Hepatocyte (in vitro differentiated cells): ENCODE measurements at regions not wholly inside any gene's neighbourhood (a gene's known extent, or its start where the extent isn't known, plus 50 kb on each side); places are given as distances from the start of the nearest gene placed in this dataset.

Experiments
- DNase-seq: peaks from one replicate; pipeline ENCODE4 v3.0.0-alpha.2; 2016; ENCODE audit warnings: low spot score
- H2AFZ ChIP-seq: fragments of 200-600 bp; sonication (generic); 2 replicates; pipeline ENCODE4 v1.6.0; 2016; ENCODE audit warnings: antibody characterized with exemption, mild to moderate bottlenecking
- H3K27ac ChIP-seq: fragments of 200-600 bp; sonication (generic); 2 replicates; pipeline ENCODE4 v1.5.1; 2016; ENCODE audit warnings: mild to moderate bottlenecking
- H3K27me3 ChIP-seq: fragments of 200-600 bp; sonication (generic); 2 replicates; pipeline ENCODE4 v1.6.1; 2016
- H3K36me3 ChIP-seq: fragments of 200-600 bp; sonication (generic); replicated peaks from 2 replicates; pipeline ENCODE4 v1.5.1; 2016; ENCODE audit warnings: low read depth; ENCODE audit not compliant: insufficient read depth
- H3K4me1 ChIP-seq: fragments of 200-600 bp; sonication (generic); 2 replicates; pipeline ENCODE4 v1.5.1; 2016; ENCODE audit warnings: mild to moderate bottlenecking, moderate library complexity; ENCODE audit not compliant: insufficient read depth
- H3K4me2 ChIP-seq: fragments of 200-600 bp; sonication (generic); 2 replicates; pipeline ENCODE4 v1.6.0; 2016
- H3K4me3 ChIP-seq: fragments of 200-600 bp; sonication (generic); 2 replicates; pipeline ENCODE4 v1.5.1; 2016; ENCODE audit warnings: mild to moderate bottlenecking
- H3K79me2 ChIP-seq: fragments of 200-600 bp; sonication (generic); 2 replicates; pipeline ENCODE4 v1.6.0; 2017; ENCODE audit warnings: mild to moderate bottlenecking
- H3K9me2 ChIP-seq: fragments of 200-600 bp; sonication (generic); replicated peaks from 2 replicates; pipeline ENCODE4 v1.6.0; 2017; ENCODE audit warnings: mild to moderate bottlenecking; ENCODE audit not compliant: insufficient read depth
- H3K9me3 ChIP-seq: fragments of 200-600 bp; sonication (generic); 2 replicates; pipeline ENCODE4 v1.5.1; 2016; ENCODE audit warnings: low read depth, mild to moderate bottlenecking
- H4K20me1 ChIP-seq: fragments of 200-600 bp; sonication (generic); 2 replicates; pipeline ENCODE4 v1.6.0; 2016; ENCODE audit warnings: mild to moderate bottlenecking; ENCODE audit not compliant: insufficient read depth, poor library complexity, severe bottlenecking
- EZH2 ChIP-seq: fragments of 200-600 bp; sonication (generic); IDR thresholded peaks from 2 replicates; pipeline ENCODE4 v1.6.1; 2016; ENCODE audit warnings: antibody characterized with exemption, mild to moderate bottlenecking, borderline replicate concordance
- EZH2phosphoT487 ChIP-seq: fragments of 200-600 bp; sonication (generic); IDR thresholded peaks from one replicate; pipeline ENCODE4 v1.6.1; 2018; ENCODE audit warnings: antibody characterized with exemption, mild to moderate bottlenecking, low read depth, moderate library complexity; ENCODE audit not compliant: unreplicated experiment, severe bottlenecking
- WGBS: methylation state at CpG from one replicate; pipeline ENCODE4 v1.1.6; 2016; ENCODE audit warnings: low lambda C conversion rate; ENCODE audit errors: missing lambda C conversion rate; 5-methylcytosine and 5-hydroxymethylcytosine counted together
- TF ChIP-seq, protein P1 (sequence below): fragments of 200-600 bp; sonication (generic); IDR thresholded peaks from 2 replicates; pipeline ENCODE4 v1.5.1; 2016; ENCODE audit warnings: antibody characterized with exemption, mild to moderate bottlenecking; ENCODE audit not compliant: poor library complexity

DNA sequence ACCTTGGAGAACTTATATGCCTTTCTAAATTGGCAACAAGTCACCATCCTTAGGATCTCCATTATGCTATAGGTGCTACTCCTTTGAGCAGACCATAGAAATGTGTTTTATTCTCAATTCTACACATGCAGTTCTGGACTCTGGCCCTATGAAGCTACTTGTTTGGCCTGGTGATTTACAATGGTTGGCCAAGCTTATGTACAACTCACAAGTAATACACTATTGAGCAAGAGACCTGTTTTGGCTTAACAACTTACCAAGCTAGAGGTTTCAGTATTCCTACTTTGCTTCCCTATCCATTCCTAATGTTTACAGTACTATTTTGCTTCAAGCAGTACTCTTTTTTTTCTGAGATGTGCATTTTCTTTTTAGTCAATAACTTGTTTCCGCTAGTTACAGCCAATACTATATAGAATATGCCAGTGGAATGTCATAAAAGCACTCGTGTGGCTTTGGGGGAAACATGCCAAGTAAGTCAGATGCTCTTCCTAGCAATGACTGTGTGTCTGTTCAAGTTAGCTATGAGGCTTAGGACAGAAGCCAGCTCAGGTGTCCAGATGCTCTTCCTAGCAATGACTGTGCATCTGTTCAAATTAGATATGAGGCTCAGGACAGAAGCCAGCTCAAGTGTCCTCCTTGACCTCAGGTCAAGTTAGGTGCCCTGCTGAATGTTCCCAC is 174.9 kb upstream of the SEMA6D start:
- Histone ChIP-seq H3K36me3 (no peaks in the 10 kb centered on the region), H3K27me3 (no peaks in the 10 kb centered on the region), H3K79me2 (no peaks in the 10 kb centered on the region), H3K9me2 (no peaks in the 10 kb centered on the region), H4K20me1 (no peaks in the 10 kb centered on the region), H2AFZ (no peak overlapping the region), H3K9me3 (no peaks in the 10 kb centered on the region), H3K4me2 (no peak overlapping the region), H3K4me3 (no peak overlapping the region), H3K27ac (no peak overlapping the region), H3K4me1 (no peaks in the 10 kb centered on the region)
- WGBS = 79% methylated on average over 2 of the region's 2 CpGs
- TF ChIP-seq, protein P1, sequence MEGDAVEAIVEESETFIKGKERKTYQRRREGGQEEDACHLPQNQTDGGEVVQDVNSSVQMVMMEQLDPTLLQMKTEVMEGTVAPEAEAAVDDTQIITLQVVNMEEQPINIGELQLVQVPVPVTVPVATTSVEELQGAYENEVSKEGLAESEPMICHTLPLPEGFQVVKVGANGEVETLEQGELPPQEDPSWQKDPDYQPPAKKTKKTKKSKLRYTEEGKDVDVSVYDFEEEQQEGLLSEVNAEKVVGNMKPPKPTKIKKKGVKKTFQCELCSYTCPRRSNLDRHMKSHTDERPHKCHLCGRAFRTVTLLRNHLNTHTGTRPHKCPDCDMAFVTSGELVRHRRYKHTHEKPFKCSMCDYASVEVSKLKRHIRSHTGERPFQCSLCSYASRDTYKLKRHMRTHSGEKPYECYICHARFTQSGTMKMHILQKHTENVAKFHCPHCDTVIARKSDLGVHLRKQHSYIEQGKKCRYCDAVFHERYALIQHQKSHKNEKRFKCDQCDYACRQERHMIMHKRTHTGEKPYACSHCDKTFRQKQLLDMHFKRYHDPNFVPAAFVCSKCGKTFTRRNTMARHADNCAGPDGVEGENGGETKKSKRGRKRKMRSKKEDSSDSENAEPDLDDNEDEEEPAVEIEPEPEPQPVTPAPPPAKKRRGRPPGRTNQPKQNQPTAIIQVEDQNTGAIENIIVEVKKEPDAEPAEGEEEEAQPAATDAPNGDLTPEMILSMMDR = no peak
- TF ChIP-seq EZH2phosphoT487 (no peak), EZH2 (no peak)
- DNase-seq = no peak

DNA sequence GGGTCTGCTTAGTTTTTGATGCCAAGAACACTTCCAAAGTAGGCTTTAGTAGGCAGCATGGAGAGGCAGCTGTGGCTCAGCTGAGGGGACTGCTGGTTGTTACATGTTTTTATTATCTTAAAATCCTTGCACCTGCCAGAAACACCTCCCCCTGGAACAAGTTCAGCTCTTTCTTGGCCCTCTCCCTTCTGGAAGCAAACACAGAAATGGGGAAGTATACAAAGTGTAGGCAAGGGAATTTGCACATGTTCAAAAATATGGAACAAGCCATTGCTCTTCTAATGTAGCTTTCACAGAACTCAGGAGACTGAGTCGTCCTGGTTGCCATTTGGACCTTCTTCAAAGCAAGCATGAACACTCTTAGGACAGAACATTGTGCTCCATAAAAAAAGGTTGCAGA is 169.1 kb upstream of the SEMA6D start:
- TF ChIP-seq EZH2 (no peak), EZH2phosphoT487 (no peak)
- TF ChIP-seq, protein P1 = no peak
- no peak overlapping the region for H2AFZ ChIP-seq
- H3K9me3 ChIP-seq = no peaks in the 10 kb centered on the region
- no peaks in the 10 kb centered on the region for H4K20me1 ChIP-seq
- no peaks in the 10 kb centered on the region for H3K9me2 ChIP-seq
- no peaks in the 10 kb centered on the region for H3K36me3 ChIP-seq
- no peak for DNase-seq
- no peak overlapping the region for H3K27ac ChIP-seq
- no peaks in the 10 kb centered on the region for H3K79me2 ChIP-seq
- 88% methylated on average over 1 of the region's 1 CpG for WGBS
- no peaks in the 10 kb centered on the region for H3K4me1 ChIP-seq
- no peaks in the 10 kb centered on the region for H3K27me3 ChIP-seq
- no peak overlapping the region for H3K4me3 ChIP-seq
- H3K4me2 ChIP-seq = no peak overlapping the region

DNA sequence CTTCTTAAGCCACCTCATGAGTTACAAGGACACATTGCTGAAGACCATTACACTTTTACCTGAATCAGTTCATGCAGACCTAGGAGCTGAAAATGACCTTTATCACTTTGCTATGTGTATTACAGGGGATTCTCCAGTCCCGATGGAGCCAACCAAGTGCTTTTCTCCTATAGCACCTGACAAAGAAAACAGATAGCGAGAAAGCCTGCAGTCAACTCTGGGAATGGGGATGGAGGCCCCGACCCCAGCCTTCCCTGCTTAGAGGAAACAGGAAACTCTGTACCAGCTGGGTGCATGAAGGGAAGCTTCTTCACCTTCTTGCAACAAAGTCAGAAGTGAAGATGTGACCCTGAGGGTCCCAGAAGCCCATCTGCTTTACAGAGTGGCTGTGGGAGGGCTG is 168.3 kb upstream of the SEMA6D start:
- Histone ChIP-seq H3K4me3 (no peak overlapping the region), H2AFZ (no peak overlapping the region), H3K27me3 (no peaks in the 10 kb centered on the region), H3K36me3 (no peaks in the 10 kb centered on the region), H3K9me3 (no peaks in the 10 kb centered on the region), H3K27ac (no peak overlapping the region), H3K9me2 (no peaks in the 10 kb centered on the region), H4K20me1 (no peaks in the 10 kb centered on the region), H3K4me1 (no peaks in the 10 kb centered on the region), H3K79me2 (no peaks in the 10 kb centered on the region), H3K4me2 (no peak overlapping the region)
- DNase-seq = no peak
- WGBS = 73% methylated on average over 3 of the region's 3 CpGs
- no peak for TF ChIP-seq EZH2phosphoT487

DNA sequence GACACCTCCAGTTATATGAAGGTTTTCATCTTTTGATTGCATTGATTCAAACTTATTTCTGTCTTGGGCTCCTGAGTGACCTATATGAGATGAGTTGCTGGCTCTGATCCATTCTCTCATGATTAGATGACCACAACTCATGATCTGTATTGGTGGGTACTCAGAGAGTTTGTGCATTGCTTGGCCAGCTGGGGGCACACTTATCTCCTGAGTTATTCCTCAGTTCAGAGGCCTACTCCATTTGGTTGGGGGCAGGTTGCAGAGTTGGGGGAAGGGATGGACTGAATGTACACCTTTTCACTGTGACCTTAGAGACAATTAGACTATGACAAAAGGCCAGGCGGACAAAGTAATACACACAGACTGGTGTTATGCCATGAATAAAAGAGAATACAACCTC is 166.2 kb upstream of the SEMA6D start:
- Histone ChIP-seq H3K27ac (no peak overlapping the region), H3K36me3 (no peaks in the 10 kb centered on the region), H3K9me3 (no peaks in the 10 kb centered on the region), H4K20me1 (no peaks in the 10 kb centered on the region), H3K27me3 (no peaks in the 10 kb centered on the region), H3K79me2 (no peaks in the 10 kb centered on the region), H3K4me1 (no peaks in the 10 kb centered on the region), H3K4me2 (no peak overlapping the region), H2AFZ (no peak overlapping the region), H3K9me2 (no peaks in the 10 kb centered on the region), H3K4me3 (no peak overlapping the region)
- TF ChIP-seq, protein P1 = no peak
- TF ChIP-seq EZH2 = no peak
- TF ChIP-seq EZH2phosphoT487 = no peak
- no peak for DNase-seq
- WGBS = 93% methylated on average over 1 of the region's 1 CpG
